IMR-90 (cell line): ENCODE measurements at regions not wholly inside any gene's neighbourhood (a gene's known extent, or its start where the extent isn't known, plus 50 kb on each side); places are given as distances from the start of the nearest gene placed in this dataset.
A peak's percentile ranks its signal among the peaks of the same experiment; 100 is the strongest.

Source experiments
- ATAC-seq: fragments of 200-7000 bp; cut with Tn5 transposase; 2 replicates; pipeline ENCODE4 v1.9.1; 2020; ENCODE audit warnings: low read depth, mild to moderate bottlenecking, moderate library complexity
- BruUV-seq: library from RNA; stranded (reverse); fragments of 400-500 nt; replicated peaks from 2 replicates; lab custom pipeline; 2021; lab: Mats Ljungman, UMichigan
- CTCF ChIA-PET: fragments of 300-600 bp; formaldehyde crosslinking; extraction: SDS; loops from one replicate; lab custom pipeline; 2021; ENCODE audit warnings: antibody characterized with exemption; lab: Yijun Ruan, JAX
- POLR2A ChIA-PET: fragments of 300-600 bp; sonication (Branson Sonifier 250); formaldehyde crosslinking; loops from one replicate; lab custom pipeline; 2022; ENCODE audit warnings: antibody characterized with exemption; ENCODE audit not compliant: unreplicated experiment; lab: Charles Lee
- DNase-seq: peaks from one replicate; pipeline ENCODE4 v3.0.0; 2013
- H2AFZ ChIP-seq: replicated peaks from 2 replicates; pipeline ENCODE3; 2013; ENCODE audit warnings: low read length, mild to moderate bottlenecking; ENCODE audit not compliant: poor library complexity
- H2AK5ac ChIP-seq: 2 replicates; pipeline ENCODE4 v1.6.1; 2013; ENCODE audit warnings: low read depth, low read length, inconsistent platforms
- H2AK9ac ChIP-seq: replicated peaks from 2 replicates; pipeline ENCODE3; 2013; ENCODE audit warnings: mild to moderate bottlenecking, low read depth, low read length, moderate library complexity; ENCODE audit not compliant: poor library complexity
- H2BK120ac ChIP-seq: 2 replicates; pipeline ENCODE4 v1.6.1; 2013; ENCODE audit warnings: low read depth, low read length, inconsistent platforms
- H2BK15ac ChIP-seq: 3 replicates; pipeline ENCODE4 v1.6.1; 2013; ENCODE audit warnings: low read depth, low read length, inconsistent platforms
- H2BK20ac ChIP-seq: 2 replicates; pipeline ENCODE4 v1.6.1; 2013; ENCODE audit warnings: low read depth, mild to moderate bottlenecking, inconsistent platforms, low read length, moderate library complexity
- H2BK5ac ChIP-seq: 2 replicates; pipeline ENCODE4 v1.6.1; 2013; ENCODE audit warnings: mild to moderate bottlenecking, low read depth, low read length, inconsistent platforms; ENCODE audit not compliant: poor library complexity, severe bottlenecking
- H3K14ac ChIP-seq: replicated peaks from 2 replicates; pipeline ENCODE4 v1.6.1; 2013; ENCODE audit warnings: low read depth, low read length, inconsistent platforms
- H3K18ac ChIP-seq: 2 replicates; pipeline ENCODE4 v1.6.1; 2013; ENCODE audit warnings: low read depth, low read length, control low read depth
- H3K23ac ChIP-seq: 2 replicates; pipeline ENCODE4 v1.6.1; 2013; ENCODE audit warnings: low read depth, low read length, inconsistent platforms
- H3K27ac ChIP-seq: 2 replicates; pipeline ENCODE4 v1.5.1; 2013; ENCODE audit warnings: mild to moderate bottlenecking, control low read depth, low read length; ENCODE audit not compliant: insufficient read depth
- H3K27me3 ChIP-seq: 2 replicates; pipeline ENCODE4 v1.6.1; 2013; ENCODE audit warnings: low read length; ENCODE audit not compliant: control insufficient read depth, insufficient read depth
- H3K36me3 ChIP-seq: 2 replicates; pipeline ENCODE4 v1.6.1; 2013; ENCODE audit warnings: low read length, mixed read lengths; ENCODE audit not compliant: control insufficient read depth, insufficient read depth
- H3K4ac ChIP-seq: 2 replicates; pipeline ENCODE4 v1.6.1; 2013; ENCODE audit warnings: low read depth, low read length, inconsistent platforms
- H3K4me1 ChIP-seq: 2 replicates; pipeline ENCODE4 v1.6.1; 2013; ENCODE audit warnings: low read length, mixed read lengths; ENCODE audit not compliant: control insufficient read depth, insufficient read depth
- H3K4me2 ChIP-seq: 2 replicates; pipeline ENCODE4 v1.6.1; 2013; ENCODE audit warnings: low read depth, mild to moderate bottlenecking, control low read depth, low read length, moderate library complexity
- H3K4me3 ChIP-seq: 2 replicates; pipeline ENCODE4 v1.5.1; 2013; ENCODE audit warnings: low read depth, mild to moderate bottlenecking, control low read depth, low read length, moderate library complexity; ENCODE audit not compliant: insufficient read depth
- H3K56ac ChIP-seq: 2 replicates; pipeline ENCODE4 v1.6.1; 2013; ENCODE audit warnings: low read length, inconsistent platforms; ENCODE audit not compliant: insufficient read depth; ENCODE audit errors: extremely low read depth
- H3K79me1 ChIP-seq, 2 experiments: 2 replicates each; pipeline ENCODE4 v1.6.1; 2013; ENCODE audit warnings: low read length in 2 of 2, inconsistent platforms in 1 of 2, low read depth in 1 of 2
- H3K9ac ChIP-seq: 2 replicates; pipeline ENCODE4 v1.6.1; 2013; ENCODE audit warnings: low read depth, low read length, control low read depth
- H3K9me1 ChIP-seq: 2 replicates; pipeline ENCODE4 v1.6.1; 2013; ENCODE audit warnings: low read length, inconsistent platforms; ENCODE audit not compliant: insufficient read depth
- H3K9me3 ChIP-seq: 2 replicates; pipeline ENCODE4 v1.6.1; 2013; ENCODE audit warnings: low read length; ENCODE audit not compliant: control insufficient read depth, insufficient read depth
- H4K20me1 ChIP-seq: 2 replicates; pipeline ENCODE4 v1.6.1; 2013; ENCODE audit warnings: low read length, inconsistent platforms; ENCODE audit not compliant: insufficient read depth
- H4K5ac ChIP-seq: 2 replicates; pipeline ENCODE4 v1.6.1; 2013; ENCODE audit warnings: mild to moderate bottlenecking, low read depth, low read length, control low read depth
- H4K8ac ChIP-seq, 2 experiments: 2 replicates each; pipeline ENCODE4 v1.6.1; 2013; ENCODE audit warnings: low read depth in 2 of 2, low read length in 2 of 2, control low read depth in 1 of 2, inconsistent platforms in 1 of 2
- H4K91ac ChIP-seq: 2 replicates; pipeline ENCODE4 v1.6.1; 2013; ENCODE audit warnings: low read depth, low read length, inconsistent platforms; ENCODE audit not compliant: insufficient read depth
- POLR2A ChIP-seq: IDR thresholded peaks from 2 replicates; pipeline ENCODE4 v1.6.1; 2012; ENCODE audit warnings: mild to moderate bottlenecking, low read depth, low read length
- RFX5 ChIP-seq: IDR thresholded peaks from 2 replicates; pipeline ENCODE4 v1.8.0; 2012; ENCODE audit warnings: low read depth, mild to moderate bottlenecking, low read length, moderate library complexity
- WGBS, 2 experiments: methylation state at CpG; one replicate each; pipeline versions ENCODE4 v1.1.5 to v1.1.7; 2013; ENCODE audit warnings: missing lambda C conversion rate in 2 of 2; ENCODE audit not compliant: insufficient read length in 1 of 2; ENCODE audit errors: extremely low coverage in 2 of 2; 5-methylcytosine and 5-hydroxymethylcytosine counted together
- dilution Hi-C: fragments of 300-500 bp; cut with HindIII; formaldehyde crosslinking; loops from one replicate; pipeline ENCODE4 v1.14.3; 2018; ENCODE audit warnings: low sequenced_read_pairs; ENCODE audit not compliant: unreplicated experiment
- in situ Hi-C: fragments of 300-500 bp; cut with MboI; formaldehyde crosslinking; loops from 3 replicates; pipeline ENCODE4 v1.14.3; 2019; ENCODE audit warnings: low sequenced_read_pairs, inconsistent platforms, mixed read lengths
- intact Hi-C: fragments of 100-400 bp; cut with micrococcal nuclease; formaldehyde crosslinking; loops from 2 replicates; pipeline ENCODE4 v1.10.0; 2022

GRCh38 chr13:76775088-76775740 is 111.0 kb downstream of the KCTD12 start:
- TF ChIP-seq RFX5 = no peak
- TF ChIP-seq POLR2A = no peak
- DNase-seq (no peak), ATAC-seq (0 out of 2 replicates have a peak, but pooled peaks have one; percentile 30)
- ChIA-PET CTCF (no interaction called here), POLR2A (interaction anchor here (0.6 kb wide), 1 partner anchor 50 kb away, joined by 3 read pairs; no protein-coding TSS in a partner anchor)
- in situ Hi-C loops = no loop called here
- H4K5ac ChIP-seq = no peak overlapping the region
- H3K27ac ChIP-seq = no peak overlapping the region
- no peaks in the 10 kb centered on the region for H3K79me1 ChIP-seq
- H2BK5ac ChIP-seq = no peak overlapping the region
- H2AK5ac ChIP-seq = no peak overlapping the region
- no peaks in the 10 kb centered on the region for H3K9me1 ChIP-seq
- H2BK20ac ChIP-seq = no peak overlapping the region
- no peaks in the 10 kb centered on the region for H4K20me1 ChIP-seq
- H3K36me3 ChIP-seq = no peaks in the 10 kb centered on the region
- H3K4me2 ChIP-seq = no peak overlapping the region; the same call in 1 of the 2 replicates
- dilution Hi-C loops = no loop called here
- no peaks in the 10 kb centered on the region for H3K27me3 ChIP-seq
- H3K56ac ChIP-seq = no peak overlapping the region
- no peak overlapping the region for H2AK9ac ChIP-seq
- H3K23ac ChIP-seq = no peak overlapping the region
- no peak overlapping the region for H3K4ac ChIP-seq
- no peak overlapping the region for H3K4me3 ChIP-seq
- H4K91ac ChIP-seq = no peak overlapping the region; the same call in 1 of the 2 replicates
- H2BK120ac ChIP-seq = no peak overlapping the region
- H3K4me1 ChIP-seq = peaks cover 3% of the 10 kb centered on the region; the same call in 1 of the 2 replicates
- no peak overlapping the region for H3K9ac ChIP-seq
- H4K8ac ChIP-seq = no peak overlapping the region
- no peak overlapping the region for H2BK15ac ChIP-seq
- no peak overlapping the region for H3K18ac ChIP-seq
- no TSS peak for BruUV-seq
- intact Hi-C loops = no loop called here
- no peaks in the 10 kb centered on the region for H3K9me3 ChIP-seq
- no peak overlapping the region for H3K14ac ChIP-seq
- no peak overlapping the region for H2AFZ ChIP-seq
- no CpG with 5 or more reads among the region's 3 CpGs for WGBS, 2 experiments
